ENCODE measurements at regions not wholly inside any gene's neighbourhood (a gene's known extent, or its start where the extent isn't known, plus 50 kb on each side); places are given as distances from the start of the nearest gene placed in this dataset.

GRCh38 chr4:28948501-28948900 lies 1771.7 kb upstream of the PCDH7 start:
- DNase-seq: no peak
- peaks cover 5% of the 10 kb centered on the region for H3K9me3 ChIP-seq
- no peak overlapping the region for H3K4me3 ChIP-seq
- no peak for ATAC-seq
- intact Hi-C loops (cut with DNase I, micrococcal nuclease): no loop called here
- H3K36me3 ChIP-seq (ENCODE audit: low read depth): no peaks in the 10 kb centered on the region
- TF ChIP-seq CTCF (IDR thresholded peaks at IDR 0.05): no peak
- no peaks in the 10 kb centered on the region for H3K4me1 ChIP-seq (ENCODE audit: low read depth)

GRCh38 chr4:28966982-28967381 lies 1753.2 kb upstream of the PCDH7 start:
- no peak for TF ChIP-seq CTCF (IDR thresholded peaks at IDR 0.05)
- intact Hi-C loops (cut with DNase I, micrococcal nuclease): no loop called here
- Histone ChIP-seq H3K4me1 (ENCODE audit: low read depth) (no peaks in the 10 kb centered on the region), H3K36me3 (ENCODE audit: low read depth) (no peaks in the 10 kb centered on the region), H3K4me3 (no peak overlapping the region), H3K9me3 (peaks cover 4% of the 10 kb centered on the region)
- DNase-seq (no peak), ATAC-seq (no peak)

DNA sequence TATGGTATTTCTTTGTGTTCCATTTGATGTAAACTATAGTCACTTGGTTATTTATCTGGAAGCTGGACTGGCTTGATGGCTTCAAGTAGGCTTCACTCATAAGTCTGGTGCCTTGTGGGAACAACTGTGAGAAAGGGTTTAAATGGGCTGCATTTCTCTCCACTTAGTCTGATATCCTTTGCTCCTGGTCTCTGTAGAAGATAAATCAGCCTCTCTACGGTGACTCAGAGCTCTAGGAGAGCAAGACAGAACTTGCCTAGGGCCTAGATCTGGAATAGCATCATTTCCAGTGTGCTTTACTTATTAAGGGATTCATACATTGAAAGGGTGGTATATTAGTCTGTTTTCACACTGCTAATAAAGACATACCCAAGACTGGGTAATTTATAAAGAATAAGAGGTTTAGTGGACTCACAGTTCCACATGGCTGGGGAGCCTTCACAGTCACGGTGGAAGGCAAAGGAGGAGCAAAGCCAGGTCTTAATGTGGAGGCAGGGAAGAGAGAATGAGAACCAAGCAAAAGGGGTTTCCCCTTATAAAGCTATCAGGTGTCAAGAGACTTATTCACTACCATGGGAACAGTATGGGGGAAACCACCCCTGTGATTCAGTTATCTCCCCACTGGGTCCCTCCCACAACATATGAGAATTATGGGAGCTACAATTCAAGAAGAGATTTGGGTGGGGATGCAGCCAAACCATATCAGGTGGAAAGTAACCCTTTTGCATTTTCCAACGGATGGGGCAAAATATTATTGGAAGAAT lies 1746.4 kb upstream of the PCDH7 start:
- Histone ChIP-seq H3K4me1 (ENCODE audit: low read depth) (no peaks in the 10 kb centered on the region), H3K4me3 (no peak overlapping the region), H3K36me3 (ENCODE audit: low read depth) (no peaks in the 10 kb centered on the region), H3K9me3 (peaks cover 7% of the 10 kb centered on the region)
- ATAC-seq (no peak), DNase-seq (no peak)
- intact Hi-C loops (cut with DNase I, micrococcal nuclease): no loop called here
- TF ChIP-seq CTCF (IDR thresholded peaks at IDR 0.05): no peak

GRCh38 chr4:28976369-28976768 lies 1743.8 kb upstream of the PCDH7 start:
- no peak for ATAC-seq
- no peak for TF ChIP-seq CTCF (IDR thresholded peaks at IDR 0.05)
- intact Hi-C loops (cut with DNase I, micrococcal nuclease): no loop called here
- Histone ChIP-seq H3K4me3 (no peak overlapping the region), H3K9me3 (peaks cover 7% of the 10 kb centered on the region), H3K4me1 (ENCODE audit: low read depth) (no peaks in the 10 kb centered on the region), H3K36me3 (ENCODE audit: low read depth) (no peaks in the 10 kb centered on the region)
- no peak for DNase-seq

DNA sequence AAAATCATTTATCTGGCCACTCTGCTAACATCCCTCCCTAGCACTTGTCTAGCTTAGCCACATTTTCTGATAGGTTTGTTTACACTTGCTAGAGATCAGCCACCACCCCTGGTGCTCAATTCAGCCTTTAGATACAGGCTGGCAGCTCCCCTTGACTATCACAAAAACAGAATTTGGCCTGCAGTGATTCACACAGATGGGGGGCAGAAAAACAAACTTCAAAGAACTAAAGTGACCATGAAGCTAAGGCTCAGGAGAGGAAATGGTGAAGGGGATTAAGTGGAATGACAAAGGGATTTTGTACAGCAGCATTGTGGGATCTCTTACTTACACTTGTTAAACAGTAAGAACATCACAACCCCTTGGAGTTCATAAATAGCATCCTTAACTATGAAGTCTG lies 1718.0 kb upstream of the PCDH7 start:
- Histone ChIP-seq H3K4me3 (no peak overlapping the region), H3K4me1 (ENCODE audit: low read depth) (no peaks in the 10 kb centered on the region), H3K36me3 (ENCODE audit: low read depth) (no peaks in the 10 kb centered on the region), H3K9me3 (no peaks in the 10 kb centered on the region)
- no peak for TF ChIP-seq CTCF (IDR thresholded peaks at IDR 0.05)
- intact Hi-C loops (cut with DNase I, micrococcal nuclease): no loop called here
- no peak for DNase-seq
- ATAC-seq: no peak

DNA sequence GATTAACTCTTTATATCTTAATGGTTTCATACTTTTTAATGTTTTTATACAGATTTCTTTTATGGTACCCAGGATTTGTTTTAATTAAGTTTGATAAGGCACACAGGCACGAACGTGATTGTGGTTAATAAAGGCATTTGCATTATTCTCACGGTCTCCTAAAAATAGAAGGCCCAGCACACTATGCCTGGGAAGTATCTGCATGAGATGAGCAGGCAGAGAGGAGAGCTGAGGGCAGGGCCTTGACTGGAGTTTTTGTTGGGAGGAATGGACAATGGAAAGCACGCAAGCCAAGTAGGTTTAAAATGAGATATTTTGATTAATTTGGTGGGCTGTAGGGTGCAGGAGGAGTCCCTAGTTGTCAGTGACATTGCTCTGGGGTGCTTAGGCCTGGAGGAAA lies 1714.3 kb upstream of the PCDH7 start:
- Histone ChIP-seq H3K4me1 (ENCODE audit: low read depth) (no peaks in the 10 kb centered on the region), H3K9me3 (no peaks in the 10 kb centered on the region), H3K36me3 (ENCODE audit: low read depth) (no peaks in the 10 kb centered on the region), H3K4me3 (no peak overlapping the region)
- ATAC-seq (no peak), DNase-seq (no peak)
- intact Hi-C loops (cut with DNase I, micrococcal nuclease): no loop called here
- TF ChIP-seq CTCF (IDR thresholded peaks at IDR 0.05): no peak

Measured in mucosa of descending colon (tissue), 3 donors.